CD4-positive, alpha-beta T cell treated with Interleukin-12 subunit alpha and Interleukin-12 subunit beta, for 1 hour (primary cell): ENCODE measurements at regions not wholly inside any gene's neighbourhood (a gene's known extent, or its start where the extent isn't known, plus 50 kb on each side); places are given as distances from the start of the nearest gene placed in this dataset.

Source experiments
- DNase-seq: peaks from one replicate; pipeline ENCODE4 v3.0.0-alpha.2; 2020

GRCh38 chr13:106008540-106008939, 526.9 kb downstream of the EFNB2 start:
- no peak for DNase-seq

- DNase-seq = no peak
These were observed 528.3 kb downstream of the EFNB2 start for GRCh38 chr13:106007156-106007555.

- no peak for DNase-seq
These were observed 531.8 kb downstream of the EFNB2 start for GRCh38 chr13:106003651-106004050.

GRCh38 chr13:106001443-106001842, 534.0 kb downstream of the EFNB2 start:
- DNase-seq = no peak

GRCh38 chr13:105997581-105998550, 537.6 kb downstream of the EFNB2 start:
- DNase-seq = no peak

GRCh38 chr13:105996391-105997025, 539.0 kb downstream of the EFNB2 start:
- no peak for DNase-seq

- DNase-seq = no peak
These were observed 541.1 kb downstream of the EFNB2 start for GRCh38 chr13:105994340-105994739.

GRCh38 chr13:105991622-105992277, 543.7 kb downstream of the EFNB2 start:
- DNase-seq = no peak

- DNase-seq = no peak
These were observed 544.3 kb downstream of the EFNB2 start for GRCh38 chr13:105991131-105991530.

- DNase-seq = no peak
These were observed 545.1 kb downstream of the EFNB2 start for GRCh38 chr13:105990256-105990958.

GRCh38 chr13:105984646-105985045, 550.8 kb downstream of the EFNB2 start:
- no peak for DNase-seq

GRCh38 chr13:105984236-105984635, 551.2 kb downstream of the EFNB2 start:
- DNase-seq = no peak

- no peak for DNase-seq
These were observed 553.1 kb downstream of the EFNB2 start for GRCh38 chr13:105982219-105982930.

GRCh38 chr13:105979131-105980011, 556.1 kb downstream of the EFNB2 start:
- DNase-seq = no peak

GRCh38 chr13:105974380-105974779, 561.1 kb downstream of the EFNB2 start:
- DNase-seq = no peak

GRCh38 chr13:105972811-105973590, 562.5 kb downstream of the EFNB2 start:
- no peak for DNase-seq

- DNase-seq = no peak
These were observed 563.1 kb downstream of the EFNB2 start for GRCh38 chr13:105972306-105972721.

- DNase-seq = no peak
These were observed 563.7 kb downstream of the EFNB2 start for GRCh38 chr13:105971738-105972137.

GRCh38 chr13:105971312-105971711, 564.1 kb downstream of the EFNB2 start:
- no peak for DNase-seq

GRCh38 chr13:105969761-105970160, 565.7 kb downstream of the EFNB2 start:
- no peak for DNase-seq
